HG03571 (cell line): ENCODE measurements at regions not wholly inside any gene's neighbourhood (a gene's known extent, or its start where the extent isn't known, plus 50 kb on each side); places are given as distances from the start of the nearest gene placed in this dataset.
"Not testable (repeated sequence)": the region's sequence is repeated elsewhere in the genome, so short reads cannot be mapped to it uniquely, and the experiment has no call there.

Experiments used
- ATAC-seq: cut with Tn5 transposase; IDR thresholded peaks from one replicate; pipeline ENCODE4 v1.9.1; 2021; ENCODE audit not compliant: unreplicated experiment

GRCh38 chr13:70812481-70812880 is 704.2 kb upstream of the KLHL1 start:
- no peak for ATAC-seq

GRCh38 chr13:70809588-70809987 is 701.3 kb upstream of the KLHL1 start:
- ATAC-seq: no peak

GRCh38 chr13:70798385-70798784 is 690.1 kb upstream of the KLHL1 start:
- no peak for ATAC-seq

GRCh38 chr13:70795484-70795883 is 687.2 kb upstream of the KLHL1 start:
- no peak for ATAC-seq

- no peak for ATAC-seq
Measured at GRCh38 chr13:70792121-70792520, 683.9 kb upstream of the KLHL1 start.

- no peak for ATAC-seq
Measured at GRCh38 chr13:70789751-70790150, 681.5 kb upstream of the KLHL1 start.

- ATAC-seq: no peak
Measured at GRCh38 chr13:70788074-70788473, 679.8 kb upstream of the KLHL1 start.

- ATAC-seq: no peak
Measured at GRCh38 chr13:70784207-70784989, 676.1 kb upstream of the KLHL1 start.

GRCh38 chr13:70769817-70770216 is 661.6 kb upstream of the KLHL1 start:
- no peak for ATAC-seq

- ATAC-seq: no peak
Measured at GRCh38 chr13:70758932-70759331, 650.7 kb upstream of the KLHL1 start.

- ATAC-seq: no peak
Measured at GRCh38 chr13:70756088-70756487, 647.8 kb upstream of the KLHL1 start.

- ATAC-seq: no peak
Measured at GRCh38 chr13:70755456-70755855, 647.2 kb upstream of the KLHL1 start.

- no peak for ATAC-seq
Measured at GRCh38 chr13:70747262-70747661, 639.0 kb upstream of the KLHL1 start.

GRCh38 chr13:70746469-70746868 is 638.2 kb upstream of the KLHL1 start:
- not testable (repeated sequence) for ATAC-seq

GRCh38 chr13:70736622-70737317 is 628.5 kb upstream of the KLHL1 start:
- ATAC-seq: no peak

- no peak for ATAC-seq
Measured at GRCh38 chr13:70732611-70733010, 624.4 kb upstream of the KLHL1 start.

- ATAC-seq: no peak
Measured at GRCh38 chr13:70729369-70729768, 621.1 kb upstream of the KLHL1 start.

GRCh38 chr13:70723732-70724131 is 615.5 kb upstream of the KLHL1 start:
- ATAC-seq: no peak

- ATAC-seq: no peak
Measured at GRCh38 chr13:70720386-70720785, 612.1 kb upstream of the KLHL1 start.

GRCh38 chr13:70714993-70715392 is 606.7 kb upstream of the KLHL1 start:
- ATAC-seq: no peak

- ATAC-seq: no peak
Measured at GRCh38 chr13:70708775-70709174, 600.5 kb upstream of the KLHL1 start.

GRCh38 chr13:70703755-70704154 is 595.5 kb upstream of the KLHL1 start:
- ATAC-seq: no peak
